Ishikawa (cell line): ENCODE measurements at regions not wholly inside any gene's neighbourhood (a gene's known extent, or its start where the extent isn't known, plus 50 kb on each side); places are given as distances from the start of the nearest gene placed in this dataset.

Experiments
- CEBPB ChIP-seq: IDR thresholded peaks from 2 replicates; pipeline ENCODE4 v1.6.1; 2012
- CREB1 ChIP-seq: IDR thresholded peaks from 2 replicates; pipeline ENCODE4 v1.6.1; 2012; ENCODE audit warnings: low read depth
- EGR1 ChIP-seq: IDR thresholded peaks from 2 replicates; pipeline ENCODE4 v1.6.1; 2012
- EP300 ChIP-seq: IDR thresholded peaks from 2 replicates; pipeline ENCODE4 v1.6.1; 2012; ENCODE audit warnings: borderline replicate concordance
- FOXM1 ChIP-seq: IDR thresholded peaks from 2 replicates; pipeline ENCODE4 v1.6.1; 2012; ENCODE audit warnings: low read depth, borderline replicate concordance
- MAX ChIP-seq: IDR thresholded peaks from 2 replicates; pipeline ENCODE4 v1.6.1; 2012
- NFIC ChIP-seq: IDR thresholded peaks from 2 replicates; pipeline ENCODE4 v1.6.1; 2012
- RAD21 ChIP-seq: IDR thresholded peaks from 2 replicates; pipeline ENCODE4 v1.6.1; 2012; ENCODE audit warnings: low read depth
- TAF1 ChIP-seq: IDR thresholded peaks from 2 replicates; pipeline ENCODE4 v1.6.1; 2012; ENCODE audit warnings: low read depth, mild to moderate bottlenecking
- TCF12 ChIP-seq: IDR thresholded peaks from 2 replicates; pipeline ENCODE4 v1.6.1; 2012; ENCODE audit warnings: low read depth
- TEAD4 ChIP-seq: IDR thresholded peaks from 2 replicates; pipeline ENCODE4 v1.6.1; 2012
- YY1 ChIP-seq: IDR thresholded peaks from 2 replicates; pipeline ENCODE4 v1.6.1; 2012; ENCODE audit warnings: low read depth
- ZBTB7A ChIP-seq: IDR thresholded peaks from 2 replicates; pipeline ENCODE4 v1.6.1; 2012; ENCODE audit warnings: low read depth
- TF ChIP-seq, protein P1 (sequence below): IDR thresholded peaks from 2 replicates; pipeline ENCODE4 v1.6.1; 2012
- TF ChIP-seq, protein P2 (sequence below): IDR thresholded peaks from 2 replicates; pipeline ENCODE4 v1.6.1; 2012; ENCODE audit warnings: low read depth, mild to moderate bottlenecking

DNA sequence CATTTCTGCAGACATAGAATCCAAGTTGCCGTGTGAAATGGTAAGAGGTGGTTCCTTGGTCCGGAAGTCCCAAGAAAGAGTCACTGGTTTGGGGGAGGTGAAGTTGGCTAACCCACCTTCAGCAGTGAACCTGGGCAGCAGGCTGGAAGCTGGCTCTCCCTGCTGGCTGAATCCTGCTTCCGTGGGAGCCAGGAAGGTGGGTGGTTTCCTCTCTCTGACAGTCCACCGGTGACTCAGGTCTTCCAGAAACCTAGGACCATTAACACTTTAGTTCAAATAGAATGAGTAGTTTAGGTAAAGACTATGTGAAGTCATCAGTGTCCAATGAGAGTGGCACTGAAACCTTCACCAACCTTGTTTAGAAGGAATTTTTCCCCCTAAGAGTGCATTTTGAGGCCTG is 87.4 kb upstream of the CACNA2D3 start:
- no peak for TF ChIP-seq EGR1
- TF ChIP-seq TEAD4: no peak
- TF ChIP-seq, protein P1, sequence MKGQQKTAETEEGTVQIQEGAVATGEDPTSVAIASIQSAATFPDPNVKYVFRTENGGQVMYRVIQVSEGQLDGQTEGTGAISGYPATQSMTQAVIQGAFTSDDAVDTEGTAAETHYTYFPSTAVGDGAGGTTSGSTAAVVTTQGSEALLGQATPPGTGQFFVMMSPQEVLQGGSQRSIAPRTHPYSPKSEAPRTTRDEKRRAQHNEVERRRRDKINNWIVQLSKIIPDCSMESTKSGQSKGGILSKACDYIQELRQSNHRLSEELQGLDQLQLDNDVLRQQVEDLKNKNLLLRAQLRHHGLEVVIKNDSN: no peak
- no peak for TF ChIP-seq NFIC
- no peak for TF ChIP-seq FOXM1
- TF ChIP-seq CREB1: no peak
- no peak for TF ChIP-seq YY1
- TF ChIP-seq TCF12: no peak
- no peak for TF ChIP-seq CEBPB
- no peak for TF ChIP-seq RAD21
- TF ChIP-seq ZBTB7A: no peak
- no peak for TF ChIP-seq MAX
- TF ChIP-seq TAF1: no peak

DNA sequence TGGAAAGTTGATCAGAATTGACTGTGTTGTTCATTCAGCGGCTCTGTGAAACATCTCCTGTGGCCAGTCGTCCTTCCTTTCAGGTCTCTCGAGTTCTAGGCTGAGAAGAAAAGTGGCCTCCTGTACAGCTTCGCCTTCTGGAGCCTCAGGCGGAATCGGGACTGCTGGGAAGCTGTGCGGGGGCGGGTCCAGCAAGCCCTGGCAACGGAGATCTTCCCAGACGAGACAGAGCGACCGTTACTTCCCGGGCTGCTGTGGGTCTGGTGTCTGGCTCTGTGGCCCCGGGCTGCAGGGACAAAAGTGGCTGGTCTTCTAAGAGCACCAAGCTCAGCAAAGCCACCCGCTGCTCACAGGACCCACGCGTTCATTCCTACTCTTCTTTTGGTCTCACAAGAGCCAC is 88.6 kb upstream of the CACNA2D3 start:
- TF ChIP-seq TCF12 (no peak), CREB1 (no peak), EP300 (no peak), FOXM1 (no peak), EGR1 (no peak), NFIC (no peak), ZBTB7A (no peak), RAD21 (no peak), TEAD4 (no peak), YY1 (no peak), CEBPB (no peak), MAX (no peak), TAF1 (no peak)
- TF ChIP-seq, protein P2, sequence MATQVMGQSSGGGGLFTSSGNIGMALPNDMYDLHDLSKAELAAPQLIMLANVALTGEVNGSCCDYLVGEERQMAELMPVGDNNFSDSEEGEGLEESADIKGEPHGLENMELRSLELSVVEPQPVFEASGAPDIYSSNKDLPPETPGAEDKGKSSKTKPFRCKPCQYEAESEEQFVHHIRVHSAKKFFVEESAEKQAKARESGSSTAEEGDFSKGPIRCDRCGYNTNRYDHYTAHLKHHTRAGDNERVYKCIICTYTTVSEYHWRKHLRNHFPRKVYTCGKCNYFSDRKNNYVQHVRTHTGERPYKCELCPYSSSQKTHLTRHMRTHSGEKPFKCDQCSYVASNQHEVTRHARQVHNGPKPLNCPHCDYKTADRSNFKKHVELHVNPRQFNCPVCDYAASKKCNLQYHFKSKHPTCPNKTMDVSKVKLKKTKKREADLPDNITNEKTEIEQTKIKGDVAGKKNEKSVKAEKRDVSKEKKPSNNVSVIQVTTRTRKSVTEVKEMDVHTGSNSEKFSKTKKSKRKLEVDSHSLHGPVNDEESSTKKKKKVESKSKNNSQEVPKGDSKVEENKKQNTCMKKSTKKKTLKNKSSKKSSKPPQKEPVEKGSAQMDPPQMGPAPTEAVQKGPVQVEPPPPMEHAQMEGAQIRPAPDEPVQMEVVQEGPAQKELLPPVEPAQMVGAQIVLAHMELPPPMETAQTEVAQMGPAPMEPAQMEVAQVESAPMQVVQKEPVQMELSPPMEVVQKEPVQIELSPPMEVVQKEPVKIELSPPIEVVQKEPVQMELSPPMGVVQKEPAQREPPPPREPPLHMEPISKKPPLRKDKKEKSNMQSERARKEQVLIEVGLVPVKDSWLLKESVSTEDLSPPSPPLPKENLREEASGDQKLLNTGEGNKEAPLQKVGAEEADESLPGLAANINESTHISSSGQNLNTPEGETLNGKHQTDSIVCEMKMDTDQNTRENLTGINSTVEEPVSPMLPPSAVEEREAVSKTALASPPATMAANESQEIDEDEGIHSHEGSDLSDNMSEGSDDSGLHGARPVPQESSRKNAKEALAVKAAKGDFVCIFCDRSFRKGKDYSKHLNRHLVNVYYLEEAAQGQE: no peak
- TF ChIP-seq, protein P1: no peak

DNA sequence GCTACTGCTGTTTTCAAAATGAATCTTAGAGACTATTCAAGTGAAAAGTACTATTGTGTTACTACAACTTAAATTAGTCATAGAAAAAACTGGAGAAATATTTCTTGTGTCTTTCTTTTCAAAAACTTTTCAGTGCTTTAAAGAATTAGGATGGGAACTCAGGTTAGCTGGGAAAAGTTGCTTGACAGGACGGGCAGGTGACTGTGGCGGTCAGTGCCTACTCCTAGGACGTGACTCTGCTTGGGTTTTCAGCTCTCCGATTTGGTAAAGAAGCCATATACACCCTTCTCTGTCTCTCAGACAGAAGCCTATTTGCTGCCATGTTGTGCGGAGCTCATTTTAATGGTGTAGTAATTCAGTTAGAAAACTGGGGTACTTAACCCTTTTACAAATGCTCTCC is 89.8 kb upstream of the CACNA2D3 start:
- TF ChIP-seq YY1 (no peak), ZBTB7A (no peak), TCF12 (no peak), EP300 (no peak), FOXM1 (no peak), EGR1 (no peak), CEBPB (no peak), TEAD4 (no peak), TAF1 (no peak), RAD21 (no peak), CREB1 (no peak), MAX (no peak), NFIC (no peak)
- TF ChIP-seq, protein P1: no peak
- TF ChIP-seq, protein P2: no peak

DNA sequence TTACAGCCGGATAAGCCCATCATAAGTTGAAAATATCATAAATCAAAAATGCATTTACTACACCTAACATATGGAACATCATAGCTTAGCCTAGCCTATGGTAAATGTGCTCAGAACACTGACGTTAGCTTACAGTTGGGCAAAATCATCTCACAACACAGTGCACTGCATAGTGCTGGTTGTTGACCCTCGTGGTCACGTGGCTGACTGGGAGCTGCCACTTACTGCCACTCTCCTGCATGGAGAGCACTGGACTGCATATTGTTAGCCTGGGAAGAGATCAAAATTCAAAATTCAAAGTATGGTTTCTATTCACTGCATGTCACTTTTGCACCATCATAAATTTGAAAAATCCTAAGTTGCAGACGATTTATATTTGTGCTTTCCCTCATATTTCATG is 94.0 kb upstream of the CACNA2D3 start:
- TF ChIP-seq CREB1 (no peak), NFIC (no peak), FOXM1 (no peak), TCF12 (no peak), TAF1 (no peak), CEBPB (no peak), TEAD4 (no peak), EP300 (no peak), ZBTB7A (no peak), MAX (no peak), YY1 (no peak), EGR1 (no peak)
- TF ChIP-seq, protein P1: no peak
